AG09309 (cell line): ENCODE measurements at regions not wholly inside any gene's neighbourhood (a gene's known extent, or its start where the extent isn't known, plus 50 kb on each side); places are given as distances from the start of the nearest gene placed in this dataset.

Experiments
- DNase-seq: peaks from one replicate; pipeline ENCODE4 v3.0.0-alpha.2; 2010; ENCODE audit warnings: low read depth
- H3K4me3 ChIP-seq: 2 replicates; pipeline ENCODE4 v1.5.1; 2011; ENCODE audit warnings: mild to moderate bottlenecking, low read depth, low read length, moderate library complexity; ENCODE audit not compliant: control insufficient read depth
- CTCF ChIP-seq: IDR thresholded peaks from 2 replicates; pipeline ENCODE4 v1.5.1; 2011; ENCODE audit warnings: mild to moderate bottlenecking, low read depth, low read length, inconsistent platforms; ENCODE audit not compliant: insufficient read depth, control insufficient read depth; ENCODE audit errors: missing control alignments

GRCh38 chr7:47032536-47032908 lies 549.4 kb downstream of the TNS3 start:
- H3K4me3 ChIP-seq: no peak overlapping the region
- TF ChIP-seq CTCF: no peak
- DNase-seq: no peak

GRCh38 chr7:47031786-47032535 lies 550.0 kb downstream of the TNS3 start:
- no peak for TF ChIP-seq CTCF
- no peak for DNase-seq
- no peak overlapping the region for H3K4me3 ChIP-seq

GRCh38 chr7:47028284-47028683 lies 553.6 kb downstream of the TNS3 start:
- TF ChIP-seq CTCF: no peak
- no peak for DNase-seq
- no peak overlapping the region for H3K4me3 ChIP-seq

GRCh38 chr7:47027695-47028240 lies 554.1 kb downstream of the TNS3 start:
- no peak overlapping the region for H3K4me3 ChIP-seq
- TF ChIP-seq CTCF: no peak
- no peak for DNase-seq

- TF ChIP-seq CTCF: no peak
- DNase-seq: no peak
- H3K4me3 ChIP-seq: no peak overlapping the region
These were observed 555.0 kb downstream of the TNS3 start for GRCh38 chr7:47026780-47027361.

GRCh38 chr7:47024991-47025390 lies 556.9 kb downstream of the TNS3 start:
- DNase-seq: no peak
- H3K4me3 ChIP-seq: no peak overlapping the region
- no peak for TF ChIP-seq CTCF

GRCh38 chr7:47008461-47008860 lies 573.5 kb downstream of the TNS3 start:
- no peak for TF ChIP-seq CTCF
- no peak overlapping the region for H3K4me3 ChIP-seq
- DNase-seq: no peak
